H1 (cell line): ENCODE measurements at regions not wholly inside any gene's neighbourhood (a gene's known extent, or its start where the extent isn't known, plus 50 kb on each side); places are given as distances from the start of the nearest gene placed in this dataset.

Experiments used
- CTCF ChIA-PET: fragments of 300-600 bp; sonication (Branson Sonifier 250); formaldehyde crosslinking; loops from one replicate; lab custom pipeline; 2021; ENCODE audit not compliant: partially characterized antibody; lab: Charles Lee
- POLR2A ChIA-PET: fragments of 300-600 bp; sonication (Branson Sonifier 250); formaldehyde crosslinking; loops from one replicate; lab custom pipeline; 2021; ENCODE audit warnings: inconsistent platforms; ENCODE audit not compliant: partially characterized antibody; lab: Charles Lee
- DNase-seq, 2 experiments: peaks; one replicate each; pipeline versions ENCODE4 v3.0.0 to v3.0.0-alpha.2; 2010 to 2022; ENCODE audit warnings: low spot score in 2 of 2, low read depth in 1 of 2, mixed read lengths in 1 of 2
- FAIRE-seq: peaks from 2 replicates; lab custom pipeline; 2011; peaks lifted over from hg19 to GRCh38; lab: Jason Lieb, UNC
- H2AFZ ChIP-seq: 2 replicates; pipeline ENCODE4 v1.8.1; 2012; ENCODE audit warnings: low read length, inconsistent platforms
- H2AK5ac ChIP-seq: 2 replicates; pipeline ENCODE4 v1.6.1; 2013; ENCODE audit warnings: low read depth, low read length
- H2BK120ac ChIP-seq: replicated peaks from 2 replicates; pipeline ENCODE3; 2013; ENCODE audit warnings: low read depth, low read length, inconsistent platforms
- H2BK12ac ChIP-seq: 2 replicates; pipeline ENCODE4 v1.6.1; 2013; ENCODE audit warnings: low read depth, low read length
- H2BK15ac ChIP-seq: 2 replicates; pipeline ENCODE4 v1.6.1; 2013; ENCODE audit warnings: low read length
- H2BK20ac ChIP-seq: 2 replicates; pipeline ENCODE4 v1.6.1; 2013; ENCODE audit warnings: low read length
- H2BK5ac ChIP-seq: 2 replicates; pipeline ENCODE4 v1.6.1; 2013; ENCODE audit warnings: low read depth, low read length
- H3K14ac ChIP-seq: 2 replicates; pipeline ENCODE4 v1.6.1; 2013; ENCODE audit warnings: inconsistent platforms; ENCODE audit not compliant: insufficient read length
- H3K18ac ChIP-seq: 2 replicates; pipeline ENCODE4 v1.6.1; 2013; ENCODE audit warnings: low read length; ENCODE audit errors: extremely low read depth
- H3K23ac ChIP-seq: 2 replicates; pipeline ENCODE4 v1.6.1; 2013; ENCODE audit warnings: inconsistent platforms; ENCODE audit not compliant: insufficient read length
- H3K23me2 ChIP-seq: 2 replicates; pipeline ENCODE4 v1.6.1; 2013; ENCODE audit warnings: low read depth, low read length
- H3K27ac ChIP-seq: 2 replicates; pipeline ENCODE4 v1.6.1; 2011; ENCODE audit warnings: low read depth, low read length, inconsistent platforms
- H3K27me3 ChIP-seq, 4 experiments: replicated peaks in 1 of 4; 1 replicate in 1 of 4; 2 replicates in 3 of 4; pipeline versions ENCODE4 v1.6.1 to v1.8.1; 2011 to 2013; ENCODE audit warnings: low read length in 3 of 4, mild to moderate bottlenecking in 3 of 4, inconsistent platforms in 2 of 4, mixed read lengths in 2 of 4, moderate library complexity in 1 of 4; ENCODE audit not compliant: control insufficient read depth in 3 of 4, insufficient read depth in 3 of 4; ENCODE audit errors: extremely low read depth in 1 of 4
- H3K36me3 ChIP-seq, 4 experiments: 2 replicates each; pipeline versions ENCODE4 v1.6.1 to v1.8.1; 2011 to 2013; ENCODE audit warnings: mild to moderate bottlenecking in 4 of 4, low read length in 3 of 4, moderate library complexity in 2 of 4, control low read depth in 1 of 4, inconsistent platforms in 1 of 4; ENCODE audit not compliant: insufficient read depth in 4 of 4, control insufficient read depth in 2 of 4
- H3K4ac ChIP-seq: replicated peaks from 2 replicates; pipeline ENCODE3; 2013; ENCODE audit warnings: low read length, low read depth, mixed read lengths, inconsistent platforms; ENCODE audit not compliant: insufficient read length
- H3K4me1 ChIP-seq, 4 experiments: replicated peaks in 1 of 4; 1 replicate in 1 of 4; 2 replicates in 3 of 4; pipeline versions ENCODE4 v1.6.1 to v1.8.1; 2011 to 2013; ENCODE audit warnings: low read length in 3 of 4, inconsistent platforms in 2 of 4, mixed read lengths in 1 of 4; ENCODE audit not compliant: insufficient read depth in 4 of 4, control insufficient read depth in 3 of 4
- H3K4me2 ChIP-seq, 2 experiments: 2 replicates each; pipeline versions ENCODE4 v1.6.1 to v1.8.1; 2011 to 2013; ENCODE audit warnings: low read depth in 2 of 2, low read length in 2 of 2, control low read depth in 1 of 2, inconsistent platforms in 1 of 2, mild to moderate bottlenecking in 1 of 2; ENCODE audit not compliant: insufficient read depth in 1 of 2
- H3K4me3 ChIP-seq, 4 experiments: fragments of 200-600, 300-600 bp in 1 of 4; sonication (generic), shearing (Covaris generic), sonication (Bioruptor Twin) in 1 of 4; 2 replicates each; pipeline versions ENCODE4 v1.5.1 to v1.8.1; 2011 to 2016; ENCODE audit warnings: low read length in 4 of 4, low read depth in 3 of 4, control low read depth in 2 of 4, inconsistent platforms in 2 of 4, mild to moderate bottlenecking in 2 of 4, mixed read lengths in 1 of 4, moderate library complexity in 1 of 4; ENCODE audit not compliant: insufficient read depth in 2 of 4; ENCODE audit errors: extremely low read depth in 1 of 4
- H3K56ac ChIP-seq: replicated peaks from 2 replicates; pipeline ENCODE3; 2013; ENCODE audit warnings: low read depth, mild to moderate bottlenecking, mixed read lengths, low read length, inconsistent platforms; ENCODE audit not compliant: insufficient read length
- H3K79me1 ChIP-seq: 2 replicates; pipeline ENCODE4 v1.6.1; 2013; ENCODE audit warnings: low read depth, low read length, control low read depth
- H3K79me2 ChIP-seq, 2 experiments: 2 replicates each; pipeline versions ENCODE4 v1.6.1 to v1.8.1; 2012 to 2013; ENCODE audit warnings: low read length in 2 of 2, mild to moderate bottlenecking in 2 of 2, inconsistent platforms in 1 of 2; ENCODE audit not compliant: insufficient read depth in 2 of 2, control insufficient read depth in 1 of 2
- H3K9ac ChIP-seq, 4 experiments: replicated peaks in 1 of 4; 1 replicate in 1 of 4; 2 replicates in 3 of 4; pipeline versions ENCODE4 v1.6.1 to v1.8.1; 2011 to 2013; ENCODE audit warnings: low read depth in 3 of 4, low read length in 3 of 4, control low read depth in 2 of 4, mild to moderate bottlenecking in 2 of 4, moderate library complexity in 2 of 4, inconsistent platforms in 1 of 4; ENCODE audit errors: extremely low read depth in 1 of 4
- H3K9me3 ChIP-seq, 2 experiments: 2 replicates each; pipeline versions ENCODE4 v1.6.1 to v1.8.1; 2012 to 2013; ENCODE audit warnings: mild to moderate bottlenecking in 2 of 2, moderate library complexity in 2 of 2, control low read depth in 1 of 2, inconsistent platforms in 1 of 2, low read depth in 1 of 2, low read length in 1 of 2, mixed read lengths in 1 of 2; ENCODE audit not compliant: insufficient read depth in 2 of 2
- H4K20me1 ChIP-seq, 2 experiments: replicated peaks in 1 of 2; 2 replicates each; pipeline versions ENCODE3 to v1.8.1; 2011 to 2013; ENCODE audit warnings: inconsistent platforms in 2 of 2, low read length in 2 of 2, mild to moderate bottlenecking in 1 of 2; ENCODE audit not compliant: insufficient read depth in 2 of 2, control insufficient read depth in 1 of 2
- H4K5ac ChIP-seq: 2 replicates; pipeline ENCODE4 v1.6.1; 2013; ENCODE audit warnings: low read length, low read depth, mixed read lengths, inconsistent platforms; ENCODE audit not compliant: insufficient read length
- H4K8ac ChIP-seq: 2 replicates; pipeline ENCODE4 v1.8.0; 2013; ENCODE audit warnings: mild to moderate bottlenecking, moderate library complexity, low read length, inconsistent platforms; ENCODE audit not compliant: insufficient read depth; ENCODE audit errors: extremely low read depth
- H4K91ac ChIP-seq: replicated peaks from 2 replicates; pipeline ENCODE3; 2013; ENCODE audit warnings: low read length, mixed read lengths, inconsistent platforms; ENCODE audit not compliant: insufficient read length
- ATF3 ChIP-seq: IDR thresholded peaks from 2 replicates; pipeline ENCODE4 v1.6.1; 2011; ENCODE audit warnings: low read depth, mild to moderate bottlenecking, low read length; ENCODE audit not compliant: insufficient read depth
- BRCA1 ChIP-seq: IDR thresholded peaks from 2 replicates; pipeline ENCODE4 v1.6.1; 2012; ENCODE audit warnings: low read depth, low read length, improper control_type of control experiment
- CHD2 ChIP-seq: IDR thresholded peaks from 2 replicates; pipeline ENCODE4 v1.6.1; 2012; ENCODE audit warnings: low read length, improper control_type of control experiment
- EZH2 ChIP-seq: fragments of 200-600 bp; sonication (generic); IDR thresholded peaks from 2 replicates; pipeline ENCODE4 v1.7.1; 2012; ENCODE audit warnings: low read depth, mild to moderate bottlenecking, moderate library complexity, low read length, inconsistent platforms; ENCODE audit not compliant: severe bottlenecking
- GTF2F1 ChIP-seq: IDR thresholded peaks from 2 replicates; pipeline ENCODE4 v1.6.1; 2012; ENCODE audit warnings: low read depth, low read length, improper control_type of control experiment, borderline replicate concordance
- HDAC6 ChIP-seq: IDR thresholded peaks from one replicate; pipeline ENCODE4 v1.7.1; 2012; ENCODE audit warnings: low read depth, mild to moderate bottlenecking, inconsistent platforms, low read length, moderate library complexity
- KDM1A ChIP-seq: fragments of 200-600, 300-600 bp; sonication (generic); IDR thresholded peaks from 2 replicates; pipeline ENCODE4 v1.7.1; 2016; ENCODE audit warnings: mild to moderate bottlenecking, low read length, borderline replicate concordance
- NANOG ChIP-seq: IDR thresholded peaks from 2 replicates; pipeline ENCODE4 v1.6.1; 2011; ENCODE audit warnings: low read length, low read depth, mild to moderate bottlenecking, inconsistent platforms; ENCODE audit not compliant: insufficient read depth, poor library complexity, severe bottlenecking
- NRF1 ChIP-seq: IDR thresholded peaks from 2 replicates; pipeline ENCODE4 v1.6.1; 2011; ENCODE audit warnings: mild to moderate bottlenecking, low read depth, low read length, improper control_type of control experiment
- PHF8 ChIP-seq: fragments of 200-600 bp; sonication (generic); conservative IDR thresholded peaks from 2 replicates; pipeline ENCODE4 v1.7.1; 2012; ENCODE audit warnings: low read depth, mild to moderate bottlenecking, inconsistent platforms, low read length, moderate library complexity
- POLR2A ChIP-seq, 2 experiments: IDR thresholded peaks; 1 replicate in 1 of 2; 2 replicates in 1 of 2; pipeline ENCODE4 v1.6.1; 2011; ENCODE audit warnings: low read depth in 2 of 2, low read length in 2 of 2, mild to moderate bottlenecking in 2 of 2; ENCODE audit errors: control extremely low read depth in 1 of 2
- SIX5 ChIP-seq: IDR thresholded peaks from 2 replicates; pipeline ENCODE4 v1.6.1; 2011; ENCODE audit warnings: mild to moderate bottlenecking, low read depth, low read length
- SP1 ChIP-seq: IDR thresholded peaks from 2 replicates; pipeline ENCODE4 v1.6.1; 2011; ENCODE audit warnings: low read depth, low read length
- SP2 ChIP-seq: IDR thresholded peaks from 2 replicates; pipeline ENCODE4 v1.6.1; 2012; ENCODE audit warnings: mild to moderate bottlenecking, low read length, inconsistent platforms
- TAF1 ChIP-seq: IDR thresholded peaks from 2 replicates; pipeline ENCODE4 v1.6.1; 2011; ENCODE audit warnings: mild to moderate bottlenecking, low read depth, low read length
- TCF12 ChIP-seq: IDR thresholded peaks from 2 replicates; pipeline ENCODE4 v1.6.1; 2011; ENCODE audit warnings: low read depth, mild to moderate bottlenecking, low read length
- WGBS, 2 experiments: shearing (Covaris generic) in 1 of 2; methylation state at CpG; one replicate each; pipeline versions ENCODE4 v1.1.6 to v1.1.7; 2013 to 2015; ENCODE audit warnings: low lambda C conversion rate in 2 of 2, mixed read lengths in 2 of 2, inconsistent platforms in 1 of 2, low coverage in 1 of 2, missing lambda C conversion rate in 1 of 2; ENCODE audit not compliant: insufficient replicate concordance in 2 of 2, insufficient coverage in 1 of 2, insufficient read length in 1 of 2; ENCODE audit errors: extremely low coverage in 1 of 2, missing lambda C conversion rate in 1 of 2; 5-methylcytosine and 5-hydroxymethylcytosine counted together

DNA sequence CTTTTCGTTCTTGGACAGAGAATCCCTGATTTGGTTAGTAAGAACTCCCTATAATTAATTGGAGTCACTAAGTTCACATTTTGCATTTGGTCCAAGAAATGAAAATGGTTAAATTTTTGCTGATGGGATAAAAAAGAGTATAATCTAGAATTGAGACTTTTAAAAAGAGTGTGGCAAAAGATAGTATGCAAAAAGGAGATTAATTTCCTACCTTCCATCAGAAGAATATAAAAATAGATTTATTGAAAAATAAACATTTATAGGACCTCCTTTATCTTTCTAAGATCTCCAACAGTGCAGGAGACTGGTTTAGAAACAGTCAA is 105.5 kb upstream of the EEF1E1 start:
- H2BK120ac ChIP-seq: no peak overlapping the region
- CTCF ChIA-PET: interaction anchor here (1.0 to 4.6 kb wide), 2 partner anchors 8 to 12 kb away, joined by 3 to 24 read pairs; no protein-coding TSS in a partner anchor
- POLR2A ChIA-PET: no interaction called here

More for the DNA sequence above, 105.5 kb upstream of the EEF1E1 start:
- no peak overlapping the region for H3K14ac ChIP-seq
- FAIRE-seq (no peak), DNase-seq (no peak)
- H4K8ac ChIP-seq: no peak overlapping the region
- H3K23me2 ChIP-seq: no peaks in the 10 kb centered on the region
- no peak for TF ChIP-seq SIX5
- no peak for TF ChIP-seq TCF12
- no peak for TF ChIP-seq SP2
- TF ChIP-seq ATF3: no peak
- TF ChIP-seq TAF1: no peak
- TF ChIP-seq NANOG: no peak
- TF ChIP-seq POLR2A (IDR thresholded peaks at IDR 0.05; ENCODE audit: control extremely low read depth in 1 of 2, low read depth in 2 of 2, low read length in 2 of 2): no peak
- TF ChIP-seq HDAC6: no peak
- TF ChIP-seq KDM1A: no peak
- no peak for TF ChIP-seq EZH2
- no peak for TF ChIP-seq GTF2F1
- TF ChIP-seq BRCA1: no peak
- no peak for TF ChIP-seq CHD2
- TF ChIP-seq PHF8: no peak
- no peak for TF ChIP-seq NRF1
- TF ChIP-seq SP1: no peak
- H3K27ac ChIP-seq: no peak overlapping the region
- H3K9me3 ChIP-seq: no peaks in the 10 kb centered on the region
- no peak overlapping the region for H3K4me2 ChIP-seq
- no peaks in the 10 kb centered on the region for H3K27me3 ChIP-seq
- H2BK15ac ChIP-seq: no peak overlapping the region
- no peak overlapping the region for H4K5ac ChIP-seq
- H3K4me1 ChIP-seq: no peaks in the 10 kb centered on the region
- no peak overlapping the region for H3K18ac ChIP-seq
- no peak overlapping the region for H2AFZ ChIP-seq
- H3K56ac ChIP-seq: no peak overlapping the region
- no peak overlapping the region for H3K4ac ChIP-seq
- no peak overlapping the region for H2BK5ac ChIP-seq
- H3K36me3 ChIP-seq: no peaks in the 10 kb centered on the region
- no peaks in the 10 kb centered on the region for H4K20me1 ChIP-seq
- H3K79me2 ChIP-seq: no peaks in the 10 kb centered on the region
- 0 out of 2 replicates have a peak overlapping the region, but pooled peaks have one; percentile 13 for H2AK5ac ChIP-seq
- H4K91ac ChIP-seq: no peak overlapping the region
- no peaks in the 10 kb centered on the region for H3K79me1 ChIP-seq
- H3K4me3 ChIP-seq: no peak overlapping the region
- no peak overlapping the region for H2BK20ac ChIP-seq
- no peak overlapping the region for H3K9ac ChIP-seq
- H2BK12ac ChIP-seq: no peak overlapping the region
- H3K23ac ChIP-seq: no peak overlapping the region
- WGBS, 2 experiments: 100% methylated on average over 1 of the region's 1 CpG; no CpG with 5 or more reads in 1 of the 2 experiments
